Activated CD4-positive, alpha-beta T cell treated with anti-CD3 and anti-CD28 coated beads for 36 hours (primary cell): ENCODE measurements at regions not wholly inside any gene's neighbourhood (a gene's known extent, or its start where the extent isn't known, plus 50 kb on each side); places are given as distances from the start of the nearest gene placed in this dataset.

Experiments used
- ATAC-seq: fragments of 200-7000 bp; cut with Tn5 transposase; one replicate; pipeline ENCODE4 v1.10.0; 2021; ENCODE audit warnings: mild to moderate bottlenecking, moderate library complexity
- CTCF ChIA-PET: fragments of 350-600 bp; sonication (Branson Sonifier 250); formaldehyde crosslinking; loops from one replicate; lab custom pipeline; 2021; ENCODE audit warnings: antibody characterized with exemption; lab: Charles Lee
- POLR2A ChIA-PET: fragments of 350-600 bp; sonication (Branson Sonifier 250); formaldehyde crosslinking; loops from one replicate; lab custom pipeline; 2021; ENCODE audit warnings: antibody characterized with exemption, inconsistent platforms; lab: Charles Lee
- DNase-seq: peaks from one replicate; pipeline ENCODE4 v3.0.0-alpha.2; 2020
- H3K27ac Mint-ChIP-seq: one replicate; pipeline ENCODE4 v1.8.0; 2021; ENCODE audit warnings: mixed read lengths
- H3K27me3 Mint-ChIP-seq: one replicate; pipeline ENCODE4 v1.8.0; 2021; ENCODE audit warnings: mixed read lengths
- H3K36me3 Mint-ChIP-seq: one replicate; pipeline ENCODE4 v1.8.0; 2021; ENCODE audit warnings: low read depth, mixed read lengths
- H3K4me1 Mint-ChIP-seq: one replicate; pipeline ENCODE4 v1.8.0; 2021; ENCODE audit warnings: mixed read lengths
- H3K4me3 Mint-ChIP-seq: one replicate; pipeline ENCODE4 v1.8.0; 2021; ENCODE audit warnings: mild to moderate bottlenecking, moderate library complexity, mixed read lengths
- H3K9me3 Mint-ChIP-seq: one replicate; pipeline ENCODE4 v1.8.0; 2021; ENCODE audit warnings: low read depth, mixed read lengths
- intact Hi-C, 2 experiments: fragments of 100-400 bp; cut with DNase I in 1 of 2; cut with micrococcal nuclease in 1 of 2; formaldehyde crosslinking; loops; one replicate each; pipeline versions ENCODE4 v1.14.2 to v1.15.1; 2022 to 2024; cut with DNase I, micrococcal nuclease

GRCh38 chr2:149677416-149677815 is 89.8 kb upstream of the MMADHC start:
- ChIA-PET CTCF (no interaction called here), POLR2A (no interaction called here)
- no peak overlapping the region for H3K27ac Mint-ChIP-seq
- no peaks in the 10 kb centered on the region for H3K27me3 Mint-ChIP-seq
- intact Hi-C loops: no loop called here
- no peak for ATAC-seq
- no peak overlapping the region for H3K4me3 Mint-ChIP-seq
- H3K36me3 Mint-ChIP-seq: no peaks in the 10 kb centered on the region
- DNase-seq: no peak
- H3K9me3 Mint-ChIP-seq: no peaks in the 10 kb centered on the region
- H3K4me1 Mint-ChIP-seq: no peaks in the 10 kb centered on the region

GRCh38 chr2:149670086-149670485 is 82.5 kb upstream of the MMADHC start:
- intact Hi-C loops: no loop called here
- ATAC-seq (no peak), DNase-seq (no peak)
- Mint-ChIP-seq H3K4me3 (no peak overlapping the region), H3K27me3 (no peaks in the 10 kb centered on the region), H3K4me1 (no peaks in the 10 kb centered on the region), H3K9me3 (no peaks in the 10 kb centered on the region), H3K27ac (no peak overlapping the region), H3K36me3 (no peaks in the 10 kb centered on the region)
- ChIA-PET POLR2A (no interaction called here), CTCF (no interaction called here)

GRCh38 chr2:149666809-149667320 is 79.3 kb upstream of the MMADHC start:
- ATAC-seq: no peak
- no peak overlapping the region for H3K4me3 Mint-ChIP-seq
- H3K4me1 Mint-ChIP-seq: no peaks in the 10 kb centered on the region
- H3K9me3 Mint-ChIP-seq: peaks cover 3% of the 10 kb centered on the region
- H3K36me3 Mint-ChIP-seq: no peaks in the 10 kb centered on the region
- ChIA-PET CTCF (no interaction called here), POLR2A (no interaction called here)
- H3K27ac Mint-ChIP-seq: no peak overlapping the region
- intact Hi-C loops: no loop called here
- no peak for DNase-seq
- H3K27me3 Mint-ChIP-seq: no peaks in the 10 kb centered on the region

- POLR2A ChIA-PET: no interaction called here
- no peak overlapping the region for H3K27ac Mint-ChIP-seq
- ATAC-seq (no peak), DNase-seq (no peak)
- intact Hi-C loops: no loop called here
- H3K9me3 Mint-ChIP-seq: peaks cover 3% of the 10 kb centered on the region
- H3K36me3 Mint-ChIP-seq: no peaks in the 10 kb centered on the region
- no peaks in the 10 kb centered on the region for H3K27me3 Mint-ChIP-seq
- CTCF ChIA-PET: no interaction called here
- no peak overlapping the region for H3K4me3 Mint-ChIP-seq
- no peaks in the 10 kb centered on the region for H3K4me1 Mint-ChIP-seq
These were observed 77.3 kb upstream of the MMADHC start for GRCh38 chr2:149664896-149665295.

GRCh38 chr2:149662556-149662955 is 75.0 kb upstream of the MMADHC start:
- no peak overlapping the region for H3K4me3 Mint-ChIP-seq
- CTCF ChIA-PET: no interaction called here
- DNase-seq (no peak), ATAC-seq (no peak)
- H3K4me1 Mint-ChIP-seq: no peaks in the 10 kb centered on the region
- intact Hi-C loops: no loop called here
- peaks cover 4% of the 10 kb centered on the region for H3K27me3 Mint-ChIP-seq
- POLR2A ChIA-PET: no interaction called here
- no peak overlapping the region for H3K27ac Mint-ChIP-seq
- H3K36me3 Mint-ChIP-seq: no peaks in the 10 kb centered on the region
- H3K9me3 Mint-ChIP-seq: peaks cover 3% of the 10 kb centered on the region

GRCh38 chr2:149661844-149662243 is 74.3 kb upstream of the MMADHC start:
- Mint-ChIP-seq H3K27me3 (peaks cover 4% of the 10 kb centered on the region), H3K36me3 (no peaks in the 10 kb centered on the region), H3K4me3 (no peak overlapping the region), H3K4me1 (no peaks in the 10 kb centered on the region), H3K9me3 (peaks cover 3% of the 10 kb centered on the region), H3K27ac (no peak overlapping the region)
- ChIA-PET POLR2A (no interaction called here), CTCF (no interaction called here)
- intact Hi-C loops: no loop called here
- DNase-seq: no peak
- ATAC-seq: no peak

GRCh38 chr2:149658553-149658952 is 71.0 kb upstream of the MMADHC start:
- no peak for ATAC-seq
- H3K9me3 Mint-ChIP-seq: peaks cover 3% of the 10 kb centered on the region
- POLR2A ChIA-PET: no interaction called here

GRCh38 chr2:149657401-149658040 is 69.9 kb upstream of the MMADHC start:
- ATAC-seq (no peak), DNase-seq (no peak)
- CTCF ChIA-PET: interaction anchor here (0.6 to 0.9 kb wide), 2 partner anchors 336 to 1019 kb away, joined by 3 read pairs; no protein-coding TSS in a partner anchor
- intact Hi-C loops: no loop called here
- peaks cover 3% of the 10 kb centered on the region for H3K9me3 Mint-ChIP-seq
- no peak overlapping the region for H3K27ac Mint-ChIP-seq
- no peak overlapping the region for H3K4me3 Mint-ChIP-seq
- H3K4me1 Mint-ChIP-seq: no peaks in the 10 kb centered on the region
- H3K27me3 Mint-ChIP-seq: peaks cover 6% of the 10 kb centered on the region
- POLR2A ChIA-PET: no interaction called here
- H3K36me3 Mint-ChIP-seq: no peaks in the 10 kb centered on the region

More at GRCh38 chr2:149658553-149658952, 71.0 kb upstream of the MMADHC start:
- H3K27ac Mint-ChIP-seq: no peak overlapping the region
- CTCF ChIA-PET: interaction anchor here (0.9 kb wide), 1 partner anchor 337 kb away, joined by 3 read pairs; no protein-coding TSS in a partner anchor
- DNase-seq: no peak
- H3K27me3 Mint-ChIP-seq: peaks cover 6% of the 10 kb centered on the region
- no peaks in the 10 kb centered on the region for H3K4me1 Mint-ChIP-seq
- H3K36me3 Mint-ChIP-seq: no peaks in the 10 kb centered on the region
- no peak overlapping the region for H3K4me3 Mint-ChIP-seq
- intact Hi-C loops: no loop called here

GRCh38 chr2:149656996-149657395 is 69.4 kb upstream of the MMADHC start:
- Mint-ChIP-seq H3K4me1 (no peaks in the 10 kb centered on the region), H3K36me3 (no peaks in the 10 kb centered on the region), H3K4me3 (no peak overlapping the region), H3K27me3 (peaks cover 6% of the 10 kb centered on the region), H3K9me3 (peaks cover 3% of the 10 kb centered on the region), H3K27ac (no peak overlapping the region)
- ChIA-PET POLR2A (no interaction called here), CTCF (no interaction called here)
- ATAC-seq: no peak
- intact Hi-C loops: no loop called here
- DNase-seq: no peak

- no peak overlapping the region for H3K4me3 Mint-ChIP-seq
- H3K27me3 Mint-ChIP-seq: peaks cover 2% of the 10 kb centered on the region
- intact Hi-C loops: no loop called here
- no peaks in the 10 kb centered on the region for H3K36me3 Mint-ChIP-seq
- DNase-seq (no peak), ATAC-seq (no peak)
- no peak overlapping the region for H3K27ac Mint-ChIP-seq
- H3K4me1 Mint-ChIP-seq: no peaks in the 10 kb centered on the region
- peaks cover 3% of the 10 kb centered on the region for H3K9me3 Mint-ChIP-seq
- CTCF ChIA-PET: interaction anchor here (0.9 kb wide), 1 partner anchor 56 kb away, joined by 4 read pairs; no protein-coding TSS in a partner anchor
- POLR2A ChIA-PET: no interaction called here
These were observed 66.4 kb upstream of the MMADHC start for GRCh38 chr2:149653831-149654445.

- H3K4me3 Mint-ChIP-seq: no peak overlapping the region
- intact Hi-C loops: no loop called here
These were observed 65.4 kb upstream of the MMADHC start for GRCh38 chr2:149652926-149653325.

GRCh38 chr2:149652526-149652925 is 65.0 kb upstream of the MMADHC start:
- ATAC-seq: no peak
- no peak for DNase-seq
- Mint-ChIP-seq H3K4me1 (no peaks in the 10 kb centered on the region), H3K4me3 (no peak overlapping the region), H3K27me3 (peaks cover 5% of the 10 kb centered on the region), H3K9me3 (peaks cover 3% of the 10 kb centered on the region), H3K27ac (no peak overlapping the region), H3K36me3 (no peaks in the 10 kb centered on the region)
- ChIA-PET POLR2A (no interaction called here), CTCF (interaction anchor here (0.8 kb wide), 1 partner anchor 844 kb away, joined by 4 read pairs; no protein-coding TSS in a partner anchor)
- intact Hi-C loops: no loop called here

More at GRCh38 chr2:149652926-149653325, 65.4 kb upstream of the MMADHC start:
- H3K36me3 Mint-ChIP-seq: no peaks in the 10 kb centered on the region
- DNase-seq (no peak), ATAC-seq (no peak)
- no peaks in the 10 kb centered on the region for H3K4me1 Mint-ChIP-seq
- no peak overlapping the region for H3K27ac Mint-ChIP-seq
- POLR2A ChIA-PET: no interaction called here
- CTCF ChIA-PET: interaction anchor here (0.8 to 0.9 kb wide), 2 partner anchors 55 to 844 kb away, joined by 4 read pairs; no protein-coding TSS in a partner anchor
- H3K9me3 Mint-ChIP-seq: peaks cover 3% of the 10 kb centered on the region
- peaks cover 5% of the 10 kb centered on the region for H3K27me3 Mint-ChIP-seq
